ENCODE measurements at regions not wholly inside any gene's neighbourhood (a gene's known extent, or its start where the extent isn't known, plus 50 kb on each side); places are given as distances from the start of the nearest gene placed in this dataset.

- TF ChIP-seq CTCF (IDR thresholded peaks at IDR 0.05; ENCODE audit: low read depth, low read length, missing control alignments) = no peak
- DNase-seq (ENCODE audit: low read depth) = no peak
- no peak overlapping the region for H3K4me3 ChIP-seq (ENCODE audit: low read depth, low read length)
These were observed 1090.8 kb downstream of the BRD1 start for GRCh38 chr22:48736593-48737460.

- no peak for DNase-seq (ENCODE audit: low read depth)
- no peak for TF ChIP-seq CTCF (IDR thresholded peaks at IDR 0.05; ENCODE audit: low read depth, low read length, missing control alignments)
- no peak overlapping the region for H3K4me3 ChIP-seq (ENCODE audit: low read depth, low read length)
These were observed 1092.7 kb downstream of the BRD1 start for GRCh38 chr22:48734961-48735360.

- no peak overlapping the region for H3K4me3 ChIP-seq (ENCODE audit: low read depth, low read length)
- DNase-seq (ENCODE audit: low read depth) = no peak
- TF ChIP-seq CTCF (IDR thresholded peaks at IDR 0.05; ENCODE audit: low read depth, low read length, missing control alignments) = no peak
These were observed 1093.3 kb downstream of the BRD1 start for GRCh38 chr22:48734359-48734758.

- TF ChIP-seq CTCF (IDR thresholded peaks at IDR 0.05; ENCODE audit: low read depth, low read length, missing control alignments) = no peak
- no peak for DNase-seq (ENCODE audit: low read depth)
- H3K4me3 ChIP-seq (ENCODE audit: low read depth, low read length) = no peak overlapping the region
These were observed 1098.0 kb downstream of the BRD1 start for GRCh38 chr22:48729499-48730171.

- TF ChIP-seq CTCF (IDR thresholded peaks at IDR 0.05; ENCODE audit: low read depth, low read length, missing control alignments) = no peak
- DNase-seq (ENCODE audit: low read depth) = no peak
- H3K4me3 ChIP-seq (ENCODE audit: low read depth, low read length) = no peak overlapping the region
These were observed 1100.1 kb downstream of the BRD1 start for GRCh38 chr22:48727454-48728058.

- DNase-seq (ENCODE audit: low read depth) = no peak
- H3K4me3 ChIP-seq (ENCODE audit: low read depth, low read length) = no peak overlapping the region
- TF ChIP-seq CTCF (IDR thresholded peaks at IDR 0.05; ENCODE audit: low read depth, low read length, missing control alignments) = no peak
These were observed 1102.8 kb downstream of the BRD1 start for GRCh38 chr22:48724899-48725298.
